Bronchial epithelial cell (primary cell): ENCODE measurements at regions not wholly inside any gene's neighbourhood (a gene's known extent, or its start where the extent isn't known, plus 50 kb on each side); places are given as distances from the start of the nearest gene placed in this dataset.

Source experiments
- DNase-seq: peaks from one replicate; pipeline ENCODE4 v3.0.0-alpha.2; 2010; ENCODE audit warnings: low read depth
- FAIRE-seq: peaks from 2 replicates; lab custom pipeline; 2011; peaks lifted over from hg19 to GRCh38; lab: Jason Lieb, UNC
- H3K27me3 ChIP-seq: 2 replicates; pipeline ENCODE4 v1.5.1; 2011; ENCODE audit warnings: low read length; ENCODE audit not compliant: control insufficient read depth, insufficient read depth
- H3K36me3 ChIP-seq: 2 replicates; pipeline ENCODE4 v1.5.1; 2011; ENCODE audit warnings: low read length; ENCODE audit not compliant: control insufficient read depth, insufficient read depth
- H3K4me3 ChIP-seq: 2 replicates; pipeline ENCODE4 v1.5.1; 2011; ENCODE audit warnings: mild to moderate bottlenecking, low read depth, low read length, control low read depth
- CTCF ChIP-seq: IDR thresholded peaks from 2 replicates; pipeline ENCODE4 v1.5.1; 2011; ENCODE audit warnings: mild to moderate bottlenecking, moderate library complexity, low read length, control low read depth, inconsistent platforms; ENCODE audit not compliant: insufficient read depth, severe bottlenecking

- no peak for TF ChIP-seq CTCF
- Histone ChIP-seq H3K4me3 (no peak overlapping the region), H3K27me3 (no peaks in the 10 kb centered on the region), H3K36me3 (no peaks in the 10 kb centered on the region)
- DNase-seq: no peak
- peak; percentile 23 for FAIRE-seq
These were observed 193.9 kb downstream of the ZNF608 start for GRCh38 chr5:124552526-124552925.

DNA sequence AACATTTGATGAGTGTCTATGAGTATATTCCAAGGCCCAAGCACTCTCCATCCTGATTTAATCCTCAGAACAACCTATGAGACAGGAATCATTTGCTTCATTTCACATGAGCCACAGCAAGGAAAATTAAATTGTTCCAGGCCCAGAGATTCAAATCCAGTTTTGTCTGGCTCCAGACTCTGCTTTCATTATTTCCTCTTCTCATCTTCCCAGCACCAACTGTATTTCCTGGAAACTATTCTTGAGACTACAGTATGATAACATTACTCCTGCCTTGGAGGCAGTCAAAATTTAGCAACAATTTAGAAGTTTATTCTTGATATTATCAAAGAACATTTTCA is 194.5 kb downstream of the ZNF608 start:
- FAIRE-seq (no peak), DNase-seq (no peak)
- Histone ChIP-seq H3K4me3 (no peak overlapping the region), H3K36me3 (no peaks in the 10 kb centered on the region), H3K27me3 (no peaks in the 10 kb centered on the region)
- no peak for TF ChIP-seq CTCF

- Histone ChIP-seq H3K36me3 (no peaks in the 10 kb centered on the region), H3K4me3 (no peak overlapping the region), H3K27me3 (no peaks in the 10 kb centered on the region)
- TF ChIP-seq CTCF: no peak
- DNase-seq: no peak
- no peak for FAIRE-seq
These were observed 195.7 kb downstream of the ZNF608 start for GRCh38 chr5:124550731-124551130.

DNA sequence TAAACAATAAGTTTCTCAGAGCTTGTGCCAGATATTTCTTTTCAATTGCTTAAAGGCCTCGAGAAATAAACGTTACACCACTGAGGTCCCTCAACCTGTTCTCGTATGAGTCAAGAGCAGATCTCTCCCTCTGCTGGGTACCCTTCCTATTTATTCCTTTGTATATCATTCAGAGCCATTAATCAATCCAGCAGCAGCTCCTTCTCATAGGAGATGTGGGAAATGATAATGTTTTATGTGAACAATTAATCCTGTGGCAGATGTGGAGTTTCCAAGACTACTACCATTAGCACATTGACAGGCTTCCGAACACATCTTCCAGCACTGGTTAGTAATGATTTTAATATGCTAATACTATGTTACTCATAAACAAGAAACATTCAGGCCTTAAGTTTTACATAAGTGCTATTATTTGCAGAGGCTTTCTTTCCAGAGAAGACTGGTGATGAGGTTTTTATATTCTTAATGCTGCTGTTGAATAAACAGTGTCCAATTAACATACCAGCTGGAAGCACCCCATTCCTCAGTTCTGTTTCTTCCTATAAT is 196.5 kb downstream of the ZNF608 start:
- TF ChIP-seq CTCF: no peak
- Histone ChIP-seq H3K4me3 (no peak overlapping the region), H3K27me3 (no peaks in the 10 kb centered on the region), H3K36me3 (no peaks in the 10 kb centered on the region)
- FAIRE-seq: no peak
- DNase-seq: no peak

DNA sequence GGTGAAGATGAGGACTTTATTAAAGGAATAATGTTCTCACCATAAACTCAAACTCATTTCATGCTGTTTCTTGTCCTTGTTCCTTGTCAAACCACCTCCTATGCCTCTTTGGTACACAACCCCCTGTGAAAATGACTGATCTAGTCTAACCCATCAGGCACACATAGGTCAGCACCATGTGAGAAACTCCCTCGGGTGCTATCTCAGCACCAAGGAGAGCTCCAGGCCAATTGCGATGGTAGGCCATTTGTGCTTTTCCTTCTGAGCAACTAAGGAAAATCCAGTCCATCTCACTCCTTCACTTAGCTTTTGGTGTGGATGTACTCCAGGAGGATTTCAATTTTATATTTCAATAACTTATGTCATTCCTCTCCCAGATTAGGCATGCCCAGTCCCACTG is 199.8 kb downstream of the ZNF608 start:
- no peaks in the 10 kb centered on the region for H3K27me3 ChIP-seq
- no peak for TF ChIP-seq CTCF
- no peak overlapping the region for H3K4me3 ChIP-seq
- peak; percentile 24 for DNase-seq
- no peaks in the 10 kb centered on the region for H3K36me3 ChIP-seq
- FAIRE-seq: no peak

DNA sequence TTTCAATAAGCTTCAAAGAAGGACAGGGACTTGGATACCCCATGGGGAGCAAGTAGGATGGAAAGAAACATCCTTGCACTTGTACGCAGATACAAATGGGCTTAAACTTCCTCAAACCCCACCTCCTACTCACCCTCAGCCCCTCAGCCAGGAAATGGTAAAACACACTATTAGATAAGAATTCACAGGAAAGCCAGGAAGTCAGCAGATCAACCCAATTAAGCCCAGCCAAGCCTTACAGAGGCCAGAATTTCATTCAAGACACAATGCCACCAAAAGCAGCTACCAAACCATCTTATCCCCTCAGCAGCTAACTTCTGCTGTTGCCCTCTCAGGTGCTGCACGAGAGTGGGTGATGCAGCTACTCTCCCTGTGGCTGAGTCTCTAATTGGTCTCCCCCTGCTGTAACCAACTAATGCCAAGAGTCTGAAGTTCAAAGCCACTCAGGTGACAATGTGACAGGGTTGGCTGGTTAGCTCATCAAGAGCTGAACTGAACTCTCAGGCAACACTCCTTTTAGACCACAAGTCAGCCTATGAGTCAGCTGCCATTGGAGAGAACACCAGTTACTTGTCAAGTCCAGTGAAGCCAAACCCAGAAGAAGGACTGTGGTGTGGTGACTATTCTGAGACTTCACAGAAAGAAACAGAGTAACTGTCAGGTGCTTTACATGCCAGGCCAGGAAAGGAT is 201.9 kb downstream of the ZNF608 start:
- DNase-seq (peak; percentile 8), FAIRE-seq (no peak)
- Histone ChIP-seq H3K36me3 (no peaks in the 10 kb centered on the region), H3K27me3 (no peaks in the 10 kb centered on the region), H3K4me3 (no peak overlapping the region)
- TF ChIP-seq CTCF: no peak
